HG03520 (cell line): ENCODE measurements at regions not wholly inside any gene's neighbourhood (a gene's known extent, or its start where the extent isn't known, plus 50 kb on each side); places are given as distances from the start of the nearest gene placed in this dataset.
"Not testable (repeated sequence)": the region's sequence is repeated elsewhere in the genome, so short reads cannot be mapped to it uniquely, and the experiment has no call there.

Source experiments
- ATAC-seq: cut with Tn5 transposase; IDR thresholded peaks from one replicate; pipeline ENCODE4 v1.9.1; 2021; ENCODE audit warnings: mild to moderate bottlenecking, moderate library complexity; ENCODE audit not compliant: unreplicated experiment

- no peak for ATAC-seq
Observed at GRCh38 chr20:47843886-47844567, 58.7 kb upstream of the SULF2 start.

GRCh38 chr20:47842950-47843349, 57.7 kb upstream of the SULF2 start:
- ATAC-seq, result not testable (repeated sequence)

- not testable (repeated sequence) for ATAC-seq
Observed at GRCh38 chr20:47842004-47842403, 56.7 kb upstream of the SULF2 start.

GRCh38 chr20:47836256-47836817, 51.1 kb upstream of the SULF2 start:
- not testable (repeated sequence) for ATAC-seq
